ENCODE measurements at regions not wholly inside any gene's neighbourhood (a gene's known extent, or its start where the extent isn't known, plus 50 kb on each side); places are given as distances from the start of the nearest gene placed in this dataset.

DNA sequence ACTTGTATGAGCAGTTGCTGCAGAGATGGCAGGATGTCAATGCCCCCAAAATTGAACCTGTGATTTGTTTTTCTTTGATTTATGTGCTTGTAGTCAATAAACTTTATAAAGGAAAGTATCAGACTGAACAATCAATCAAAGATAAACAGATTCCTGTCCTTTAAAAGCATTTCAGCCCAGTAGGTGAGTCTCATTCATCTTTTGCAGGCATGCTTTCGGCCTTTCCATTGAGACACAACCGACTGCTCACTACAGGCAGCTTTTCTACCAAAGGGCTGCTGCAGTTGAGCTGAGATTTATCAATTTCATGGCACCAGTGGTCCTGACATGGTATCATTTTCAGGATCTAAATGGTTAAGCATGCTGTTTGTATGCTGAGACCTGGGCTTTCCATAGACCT, 513.6 kb upstream of the PTBP2 start:
- ATAC-seq, result no peak
- no peaks in the 10 kb centered on the region for H3K36me3 ChIP-seq (replicated peaks in 1 of 2; ENCODE audit: insufficient read depth in 1 of 2, low read depth in 2 of 2)
- H3K4me1 ChIP-seq, result no peaks in the 10 kb centered on the region
- H3K9me3 ChIP-seq, result no peaks in the 10 kb centered on the region
- H3K27ac ChIP-seq, result no peak overlapping the region
- WGBS, 2 donors, result 32% methylated on average over 2 of the region's 2 CpGs
- intact Hi-C loops (cut with DNase I), result no loop called here
- H3K4me3 ChIP-seq, result no peak overlapping the region
- DNase-seq, result no peak
- TF ChIP-seq POLR2A (IDR thresholded peaks at IDR 0.05), result no peak
- TF ChIP-seq, protein P1, sequence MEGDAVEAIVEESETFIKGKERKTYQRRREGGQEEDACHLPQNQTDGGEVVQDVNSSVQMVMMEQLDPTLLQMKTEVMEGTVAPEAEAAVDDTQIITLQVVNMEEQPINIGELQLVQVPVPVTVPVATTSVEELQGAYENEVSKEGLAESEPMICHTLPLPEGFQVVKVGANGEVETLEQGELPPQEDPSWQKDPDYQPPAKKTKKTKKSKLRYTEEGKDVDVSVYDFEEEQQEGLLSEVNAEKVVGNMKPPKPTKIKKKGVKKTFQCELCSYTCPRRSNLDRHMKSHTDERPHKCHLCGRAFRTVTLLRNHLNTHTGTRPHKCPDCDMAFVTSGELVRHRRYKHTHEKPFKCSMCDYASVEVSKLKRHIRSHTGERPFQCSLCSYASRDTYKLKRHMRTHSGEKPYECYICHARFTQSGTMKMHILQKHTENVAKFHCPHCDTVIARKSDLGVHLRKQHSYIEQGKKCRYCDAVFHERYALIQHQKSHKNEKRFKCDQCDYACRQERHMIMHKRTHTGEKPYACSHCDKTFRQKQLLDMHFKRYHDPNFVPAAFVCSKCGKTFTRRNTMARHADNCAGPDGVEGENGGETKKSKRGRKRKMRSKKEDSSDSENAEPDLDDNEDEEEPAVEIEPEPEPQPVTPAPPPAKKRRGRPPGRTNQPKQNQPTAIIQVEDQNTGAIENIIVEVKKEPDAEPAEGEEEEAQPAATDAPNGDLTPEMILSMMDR (IDR thresholded peaks at IDR 0.05), result no peak
- no peaks in the 10 kb centered on the region for H3K27me3 ChIP-seq

DNA sequence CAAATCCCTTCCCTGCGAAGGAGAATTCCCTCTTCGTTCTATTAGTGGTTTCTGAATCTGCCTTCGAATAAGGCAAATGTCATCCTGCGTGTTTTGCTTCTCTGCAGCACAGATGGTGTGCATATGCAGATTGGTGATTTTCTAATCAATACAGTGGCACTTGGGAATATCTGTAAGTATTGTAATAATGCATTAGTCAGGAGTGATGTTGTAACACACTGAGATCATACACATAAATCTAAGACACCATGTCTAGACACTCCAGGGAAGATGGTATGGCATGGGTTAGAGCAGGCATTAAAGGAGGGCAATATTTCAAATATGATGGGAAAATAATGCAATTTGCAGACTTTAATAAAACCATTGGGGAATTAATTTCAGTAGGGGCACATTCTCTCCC, 513.2 kb upstream of the PTBP2 start:
- no peak overlapping the region for H3K4me3 ChIP-seq
- no peaks in the 10 kb centered on the region for H3K9me3 ChIP-seq
- WGBS, 2 donors, result 83 to 84% methylated on average over 4 of the region's 4 CpGs
- no peaks in the 10 kb centered on the region for H3K4me1 ChIP-seq
- no peak for TF ChIP-seq POLR2A (IDR thresholded peaks at IDR 0.05)
- TF ChIP-seq, protein P1 (IDR thresholded peaks at IDR 0.05), result no peak
- DNase-seq (no peak), ATAC-seq (no peak)
- intact Hi-C loops (cut with DNase I), result no loop called here
- H3K36me3 ChIP-seq (replicated peaks in 1 of 2; ENCODE audit: insufficient read depth in 1 of 2, low read depth in 2 of 2), result no peaks in the 10 kb centered on the region
- no peaks in the 10 kb centered on the region for H3K27me3 ChIP-seq
- H3K27ac ChIP-seq, result no peak overlapping the region

DNA sequence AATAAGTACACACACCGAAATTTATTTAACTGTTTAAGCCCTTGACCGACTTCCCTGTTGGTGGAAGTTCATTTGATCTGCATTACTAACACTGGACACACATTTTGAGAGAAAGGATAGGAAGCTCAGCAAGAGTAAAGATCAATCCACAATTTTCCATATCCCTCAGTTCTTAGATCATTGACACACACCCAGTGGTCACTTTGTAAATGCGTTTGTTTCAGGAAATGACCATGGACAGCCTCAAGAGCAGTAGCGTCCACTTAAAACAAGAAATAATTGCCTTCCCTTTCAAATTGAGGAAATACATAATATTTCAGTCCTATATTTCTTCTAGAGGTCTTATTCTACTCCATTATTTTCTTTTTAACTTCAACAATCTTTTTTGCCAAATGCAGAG, 511.5 kb upstream of the PTBP2 start:
- H3K4me3 ChIP-seq, result no peak overlapping the region
- TF ChIP-seq, protein P1 (IDR thresholded peaks at IDR 0.05), result no peak
- no peak for TF ChIP-seq POLR2A (IDR thresholded peaks at IDR 0.05)
- H3K4me1 ChIP-seq, result no peaks in the 10 kb centered on the region
- ATAC-seq (no peak), DNase-seq (no peak)
- WGBS, 2 donors, result 51 to 58% methylated on average over 4 of the region's 4 CpGs
- H3K27me3 ChIP-seq, result no peaks in the 10 kb centered on the region
- intact Hi-C loops (cut with DNase I), result no loop called here
- no peaks in the 10 kb centered on the region for H3K36me3 ChIP-seq (replicated peaks in 1 of 2; ENCODE audit: insufficient read depth in 1 of 2, low read depth in 2 of 2)
- no peaks in the 10 kb centered on the region for H3K9me3 ChIP-seq
- H3K27ac ChIP-seq, result no peak overlapping the region

DNA sequence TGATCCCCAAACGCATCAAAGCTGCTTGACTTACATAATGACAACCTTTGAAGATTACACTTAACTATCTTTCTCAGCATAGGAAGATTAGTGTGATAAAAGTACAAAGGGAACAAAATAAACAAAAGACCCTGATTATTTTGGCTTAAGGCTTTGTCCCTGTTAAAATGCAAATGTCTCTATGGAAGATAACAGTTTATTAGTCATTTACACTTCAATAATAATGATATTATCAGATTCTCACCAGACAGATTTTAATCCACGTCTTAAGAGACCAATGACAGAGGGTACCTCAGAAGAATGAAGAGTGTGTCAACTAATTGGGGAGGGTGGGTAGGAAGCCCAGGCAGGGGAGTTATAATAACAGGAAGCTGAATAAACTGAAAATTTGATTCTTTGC, 510.4 kb upstream of the PTBP2 start:
- ATAC-seq (no peak), DNase-seq (no peak)
- H3K36me3 ChIP-seq (replicated peaks in 1 of 2; ENCODE audit: insufficient read depth in 1 of 2, low read depth in 2 of 2), result no peaks in the 10 kb centered on the region
- intact Hi-C loops (cut with DNase I), result no loop called here
- 35 to 38% methylated on average over 2 of the region's 2 CpGs for WGBS, 2 donors
- no peaks in the 10 kb centered on the region for H3K27me3 ChIP-seq
- H3K9me3 ChIP-seq, result no peaks in the 10 kb centered on the region
- no peak overlapping the region for H3K27ac ChIP-seq
- no peak overlapping the region for H3K4me3 ChIP-seq
- no peaks in the 10 kb centered on the region for H3K4me1 ChIP-seq
- TF ChIP-seq, protein P1 (IDR thresholded peaks at IDR 0.05), result no peak
- TF ChIP-seq POLR2A (IDR thresholded peaks at IDR 0.05), result no peak

DNA sequence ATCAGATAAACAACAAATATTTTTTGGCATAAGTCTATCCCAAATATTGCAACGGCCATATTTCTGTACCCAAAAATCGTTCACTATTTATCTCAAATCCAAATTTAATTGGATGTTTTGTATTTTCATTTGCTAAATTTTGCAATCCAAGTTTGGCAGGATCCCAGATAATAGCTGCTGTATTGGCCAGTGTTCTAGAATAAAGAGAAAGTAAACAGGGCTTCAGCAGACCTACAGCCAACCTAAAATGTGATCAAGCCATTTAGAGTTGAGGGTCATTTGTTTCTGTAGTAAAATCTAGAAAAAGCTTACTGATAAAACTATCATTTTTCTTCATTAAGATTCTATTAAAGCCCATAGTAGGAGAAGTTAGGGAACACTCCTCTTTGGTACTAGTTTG, 506.6 kb upstream of the PTBP2 start:
- TF ChIP-seq POLR2A (IDR thresholded peaks at IDR 0.05), result no peak
- TF ChIP-seq, protein P1 (IDR thresholded peaks at IDR 0.05), result no peak
- Histone ChIP-seq H3K36me3 (replicated peaks in 1 of 2; ENCODE audit: insufficient read depth in 1 of 2, low read depth in 2 of 2) (no peaks in the 10 kb centered on the region), H3K4me1 (no peaks in the 10 kb centered on the region), H3K27me3 (peaks cover 0 to 2% of the 10 kb centered on the region in 2 donors), H3K4me3 (no peak overlapping the region), H3K9me3 (no peaks in the 10 kb centered on the region), H3K27ac (no peak overlapping the region)
- 22 to 28% methylated on average over 2 of the region's 2 CpGs for WGBS, 2 donors
- intact Hi-C loops (cut with DNase I), result no loop called here
- ATAC-seq (no peak), DNase-seq (no peak)
